Fibroblast of villous mesenchyme (primary cell): ENCODE measurements at regions not wholly inside any gene's neighbourhood (a gene's known extent, or its start where the extent isn't known, plus 50 kb on each side); places are given as distances from the start of the nearest gene placed in this dataset.

Experiments
- DNase-seq: peaks from one replicate; pipeline ENCODE4 v3.0.0-alpha.2; 2010; ENCODE audit warnings: low read depth
- H3K4me3 ChIP-seq: 2 replicates; pipeline ENCODE4 v1.5.1; 2011; ENCODE audit warnings: low read depth, mild to moderate bottlenecking, low read length
- TF ChIP-seq, protein P1 (sequence below): IDR thresholded peaks from 2 replicates; pipeline ENCODE4 v1.5.1; 2012; ENCODE audit warnings: low read depth, mild to moderate bottlenecking, low read length; ENCODE audit not compliant: insufficient read depth

GRCh38 chr11:80331694-80332093 is 890.9 kb upstream of the TENM4 start:
- TF ChIP-seq, protein P1, sequence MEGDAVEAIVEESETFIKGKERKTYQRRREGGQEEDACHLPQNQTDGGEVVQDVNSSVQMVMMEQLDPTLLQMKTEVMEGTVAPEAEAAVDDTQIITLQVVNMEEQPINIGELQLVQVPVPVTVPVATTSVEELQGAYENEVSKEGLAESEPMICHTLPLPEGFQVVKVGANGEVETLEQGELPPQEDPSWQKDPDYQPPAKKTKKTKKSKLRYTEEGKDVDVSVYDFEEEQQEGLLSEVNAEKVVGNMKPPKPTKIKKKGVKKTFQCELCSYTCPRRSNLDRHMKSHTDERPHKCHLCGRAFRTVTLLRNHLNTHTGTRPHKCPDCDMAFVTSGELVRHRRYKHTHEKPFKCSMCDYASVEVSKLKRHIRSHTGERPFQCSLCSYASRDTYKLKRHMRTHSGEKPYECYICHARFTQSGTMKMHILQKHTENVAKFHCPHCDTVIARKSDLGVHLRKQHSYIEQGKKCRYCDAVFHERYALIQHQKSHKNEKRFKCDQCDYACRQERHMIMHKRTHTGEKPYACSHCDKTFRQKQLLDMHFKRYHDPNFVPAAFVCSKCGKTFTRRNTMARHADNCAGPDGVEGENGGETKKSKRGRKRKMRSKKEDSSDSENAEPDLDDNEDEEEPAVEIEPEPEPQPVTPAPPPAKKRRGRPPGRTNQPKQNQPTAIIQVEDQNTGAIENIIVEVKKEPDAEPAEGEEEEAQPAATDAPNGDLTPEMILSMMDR: no peak
- H3K4me3 ChIP-seq: no peak overlapping the region
- no peak for DNase-seq

DNA sequence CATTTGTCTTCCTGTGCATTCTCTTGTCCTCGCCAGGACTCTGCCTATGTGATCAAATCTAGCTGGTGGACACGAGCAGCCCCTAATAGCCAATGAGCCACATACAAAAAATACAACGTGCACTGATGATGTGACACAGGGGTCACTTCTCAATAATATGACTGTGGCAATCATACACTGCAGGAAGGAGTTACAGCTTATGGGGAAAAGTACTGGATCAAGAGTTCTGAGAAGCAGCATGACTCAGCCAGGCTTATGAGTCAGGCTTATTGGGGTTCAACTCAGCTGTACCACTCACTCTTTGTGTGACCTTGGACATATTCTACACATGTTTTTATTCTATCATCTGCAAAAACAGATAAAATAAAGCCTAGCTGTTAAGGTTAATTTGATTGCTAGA is 889.4 kb upstream of the TENM4 start:
- DNase-seq: peak; percentile 3
- no peak overlapping the region for H3K4me3 ChIP-seq
- TF ChIP-seq, protein P1: no peak

DNA sequence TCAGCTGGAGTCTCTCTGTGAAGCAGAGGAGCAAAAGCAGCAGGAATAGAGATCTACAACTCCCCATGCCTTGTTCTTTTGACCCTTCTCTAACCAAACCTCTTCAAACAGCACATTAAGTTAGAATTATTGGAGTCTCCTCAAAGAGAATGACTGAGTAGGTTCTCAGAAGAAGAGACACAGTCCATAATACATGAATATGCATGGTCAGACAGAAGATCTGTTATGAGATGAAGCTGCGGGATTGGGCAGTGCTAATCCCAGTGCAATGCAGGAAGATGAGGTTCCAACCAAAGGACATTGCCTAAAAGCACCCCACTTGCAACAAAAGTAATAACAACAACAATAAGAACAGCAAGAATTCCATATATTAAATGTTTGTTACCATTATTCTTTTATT is 887.9 kb upstream of the TENM4 start:
- no peak for DNase-seq
- no peak overlapping the region for H3K4me3 ChIP-seq
- TF ChIP-seq, protein P1: no peak

GRCh38 chr11:80327956-80328614 is 887.3 kb upstream of the TENM4 start:
- TF ChIP-seq, protein P1: no peak
- no peak overlapping the region for H3K4me3 ChIP-seq
- DNase-seq: no peak

- H3K4me3 ChIP-seq: no peak overlapping the region
- no peak for DNase-seq
- TF ChIP-seq, protein P1: no peak
Observed at GRCh38 chr11:80321786-80322185, 881.0 kb upstream of the TENM4 start.

GRCh38 chr11:80320765-80321164 is 879.9 kb upstream of the TENM4 start:
- TF ChIP-seq, protein P1: peak; percentile 32
- no peak for DNase-seq
- no peak overlapping the region for H3K4me3 ChIP-seq

GRCh38 chr11:80320226-80320625 is 879.4 kb upstream of the TENM4 start:
- no peak overlapping the region for H3K4me3 ChIP-seq
- TF ChIP-seq, protein P1: no peak
- DNase-seq: no peak
